VCaP (cell line): ENCODE measurements at regions not wholly inside any gene's neighbourhood (a gene's known extent, or its start where the extent isn't known, plus 50 kb on each side); places are given as distances from the start of the nearest gene placed in this dataset.
"Not testable (repeated sequence)": the region's sequence is repeated elsewhere in the genome, so short reads cannot be mapped to it uniquely, and the experiment has no call there.

Experiments
- H3K27ac ChIP-seq: fragments of 450-650 bp; 2 replicates; pipeline ENCODE4 v1.5.1; 2017
- CTCF ChIP-seq: fragments of 450-650 bp; conservative IDR thresholded peaks from 2 replicates; pipeline ENCODE4 v1.5.1; 2017; ENCODE audit warnings: mild to moderate bottlenecking, moderate library complexity

GRCh38 chrX:31014474-31014873, 57.4 kb downstream of the FTHL17 start:
- not testable (repeated sequence) for H3K27ac ChIP-seq

GRCh38 chrX:31012509-31013025, 59.3 kb downstream of the FTHL17 start:
- TF ChIP-seq CTCF: no peak

DNA sequence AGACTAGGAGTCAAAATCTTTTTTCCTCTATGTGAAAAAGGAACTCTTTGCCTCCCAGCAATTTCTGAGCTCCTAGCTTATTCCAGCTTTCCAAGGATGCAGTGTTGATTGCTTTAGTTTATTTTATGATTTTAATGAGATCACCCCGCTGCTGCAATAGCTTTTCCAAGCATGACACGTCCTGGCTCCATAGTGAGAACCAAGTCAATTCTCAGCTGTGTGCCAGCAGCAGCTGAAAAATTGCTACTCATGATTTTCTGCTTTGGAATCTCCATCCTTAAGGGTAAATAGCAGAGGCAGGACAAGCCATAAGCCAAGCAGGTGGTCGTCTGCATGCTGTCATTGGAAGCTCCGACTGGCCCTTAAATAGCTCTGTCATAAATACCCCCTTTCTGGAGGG, 64.5 kb downstream of the FTHL17 start:
- no peak overlapping the region for H3K27ac ChIP-seq
- TF ChIP-seq CTCF: no peak

More at GRCh38 chrX:31012509-31013025, 59.3 kb downstream of the FTHL17 start:
- no peak overlapping the region for H3K27ac ChIP-seq

DNA sequence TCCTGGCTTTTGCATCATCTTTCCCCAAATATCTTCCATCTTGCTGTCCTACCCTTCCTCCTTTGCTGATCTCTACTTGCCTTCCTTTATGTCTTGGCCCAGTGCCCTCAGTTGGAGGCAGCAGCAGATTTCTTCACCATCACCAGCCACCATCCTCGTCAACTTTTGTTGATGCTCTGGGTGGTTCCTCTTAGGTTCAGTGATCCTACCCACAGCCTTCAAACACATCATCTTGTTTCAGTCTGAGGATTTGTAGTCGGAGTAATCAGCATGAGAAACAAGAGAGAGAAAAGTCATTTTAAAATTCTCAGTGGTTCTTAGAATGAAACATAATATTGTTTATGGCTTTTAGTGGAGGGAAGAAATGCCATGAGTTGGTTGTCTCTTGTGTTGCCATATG, 65.8 kb downstream of the FTHL17 start:
- no peak overlapping the region for H3K27ac ChIP-seq
- TF ChIP-seq CTCF: no peak

GRCh38 chrX:30997411-30997810, 74.4 kb downstream of the FTHL17 start:
- H3K27ac ChIP-seq: no peak overlapping the region
- TF ChIP-seq CTCF: no peak

DNA sequence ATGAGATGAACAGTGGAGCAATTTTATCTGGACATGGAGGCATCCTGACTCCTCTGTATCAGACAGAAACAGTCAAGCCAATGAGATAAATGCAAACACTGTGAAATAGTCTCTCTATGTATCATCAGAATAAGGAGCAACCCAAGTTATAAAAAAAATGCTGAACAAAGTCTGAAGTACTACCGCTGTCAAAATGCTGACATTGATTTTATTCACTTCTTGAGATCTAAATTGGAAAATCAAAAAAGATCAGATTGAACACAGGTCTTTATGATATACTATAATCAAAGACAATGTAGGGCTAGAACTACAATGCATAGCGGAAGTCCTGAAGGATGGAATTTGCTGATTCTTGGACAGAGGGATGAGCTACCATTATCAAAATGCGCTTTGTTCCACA, 76.1 kb downstream of the FTHL17 start:
- no peak overlapping the region for H3K27ac ChIP-seq
- no peak for TF ChIP-seq CTCF

- no peak for TF ChIP-seq CTCF
- H3K27ac ChIP-seq: no peak overlapping the region
Observed at GRCh38 chrX:30995060-30995700, 76.7 kb downstream of the FTHL17 start.

DNA sequence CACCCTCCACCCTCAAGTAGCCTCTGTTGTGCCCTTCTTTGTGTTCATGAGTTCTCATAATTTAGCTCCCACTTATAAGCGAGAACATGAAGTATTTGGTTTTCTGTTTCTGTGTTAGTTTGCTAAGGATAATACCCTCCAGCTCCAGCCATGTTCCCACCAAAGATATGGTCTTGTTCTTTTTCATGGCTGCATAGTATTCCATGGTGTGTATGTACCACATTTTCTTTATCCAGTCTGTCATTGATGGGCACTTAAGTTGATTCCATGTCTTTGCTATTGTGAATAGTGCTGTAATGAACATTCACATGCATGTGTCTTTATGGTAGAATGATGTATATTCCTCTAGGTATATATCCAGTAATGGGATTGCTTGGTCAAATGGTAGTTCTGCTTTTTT, 77.8 kb downstream of the FTHL17 start:
- not testable (repeated sequence) for H3K27ac ChIP-seq
